GM19324 (cell line): ENCODE measurements at regions not wholly inside any gene's neighbourhood (a gene's known extent, or its start where the extent isn't known, plus 50 kb on each side); places are given as distances from the start of the nearest gene placed in this dataset.

Experiments
- ATAC-seq: cut with Tn5 transposase; IDR thresholded peaks from one replicate; pipeline ENCODE4 v1.9.1; 2021; ENCODE audit warnings: mild to moderate bottlenecking, moderate library complexity; ENCODE audit not compliant: unreplicated experiment, low FRiP score

- no peak for ATAC-seq
Observed at GRCh38 chr5:20605732-20606525, 617.9 kb upstream of the CDH18 start.

- no peak for ATAC-seq
Observed at GRCh38 chr5:20604992-20605391, 617.0 kb upstream of the CDH18 start.

- no peak for ATAC-seq
Observed at GRCh38 chr5:20601678-20602100, 613.7 kb upstream of the CDH18 start.

GRCh38 chr5:20590356-20590755 lies 602.4 kb upstream of the CDH18 start:
- ATAC-seq = no peak

- ATAC-seq = no peak
Observed at GRCh38 chr5:20575571-20575970, 587.6 kb upstream of the CDH18 start.

GRCh38 chr5:20574576-20574975 lies 586.6 kb upstream of the CDH18 start:
- ATAC-seq = no peak

- ATAC-seq = no peak
Observed at GRCh38 chr5:20572614-20573013, 584.6 kb upstream of the CDH18 start.

- no peak for ATAC-seq
Observed at GRCh38 chr5:20570486-20570885, 582.5 kb upstream of the CDH18 start.

GRCh38 chr5:20562544-20562943 lies 574.5 kb upstream of the CDH18 start:
- no peak for ATAC-seq

- no peak for ATAC-seq
Observed at GRCh38 chr5:20559845-20560244, 571.8 kb upstream of the CDH18 start.

GRCh38 chr5:20556115-20556763 lies 568.2 kb upstream of the CDH18 start:
- no peak for ATAC-seq

- no peak for ATAC-seq
Observed at GRCh38 chr5:20555034-20555433, 567.0 kb upstream of the CDH18 start.

GRCh38 chr5:20554001-20554400 lies 566.0 kb upstream of the CDH18 start:
- ATAC-seq = no peak

- no peak for ATAC-seq
Observed at GRCh38 chr5:20537911-20538703, 550.1 kb upstream of the CDH18 start.

GRCh38 chr5:20536813-20537212 lies 548.8 kb upstream of the CDH18 start:
- no peak for ATAC-seq

GRCh38 chr5:20536341-20536740 lies 548.3 kb upstream of the CDH18 start:
- no peak for ATAC-seq

- no peak for ATAC-seq
Observed at GRCh38 chr5:20528471-20528870, 540.5 kb upstream of the CDH18 start.

- ATAC-seq = no peak
Observed at GRCh38 chr5:20524991-20525529, 537.1 kb upstream of the CDH18 start.

GRCh38 chr5:20522905-20523482 lies 535.0 kb upstream of the CDH18 start:
- ATAC-seq = no peak

- no peak for ATAC-seq
Observed at GRCh38 chr5:20515606-20516005, 527.6 kb upstream of the CDH18 start.

- no peak for ATAC-seq
Observed at GRCh38 chr5:20514145-20514544, 526.1 kb upstream of the CDH18 start.
